IMR-90 (cell line): ENCODE measurements at regions not wholly inside any gene's neighbourhood (a gene's known extent, or its start where the extent isn't known, plus 50 kb on each side); places are given as distances from the start of the nearest gene placed in this dataset.

Experiments used
- ATAC-seq: fragments of 200-7000 bp; cut with Tn5 transposase; 2 replicates; pipeline ENCODE4 v1.9.1; 2020; ENCODE audit warnings: low read depth, mild to moderate bottlenecking, moderate library complexity
- BruUV-seq: library from RNA; stranded (reverse); fragments of 400-500 nt; replicated peaks from 2 replicates; lab custom pipeline; 2021; lab: Mats Ljungman, UMichigan
- CTCF ChIA-PET: fragments of 300-600 bp; formaldehyde crosslinking; extraction: SDS; loops from one replicate; lab custom pipeline; 2021; ENCODE audit warnings: antibody characterized with exemption; lab: Yijun Ruan, JAX
- POLR2A ChIA-PET: fragments of 300-600 bp; sonication (Branson Sonifier 250); formaldehyde crosslinking; loops from one replicate; lab custom pipeline; 2022; ENCODE audit warnings: antibody characterized with exemption; ENCODE audit not compliant: unreplicated experiment; lab: Charles Lee
- DNase-seq: peaks from one replicate; pipeline ENCODE4 v3.0.0; 2013
- H2AFZ ChIP-seq: replicated peaks from 2 replicates; pipeline ENCODE3; 2013; ENCODE audit warnings: low read length, mild to moderate bottlenecking; ENCODE audit not compliant: poor library complexity
- H2AK5ac ChIP-seq: 2 replicates; pipeline ENCODE4 v1.6.1; 2013; ENCODE audit warnings: low read depth, low read length, inconsistent platforms
- H2AK9ac ChIP-seq: replicated peaks from 2 replicates; pipeline ENCODE3; 2013; ENCODE audit warnings: mild to moderate bottlenecking, low read depth, low read length, moderate library complexity; ENCODE audit not compliant: poor library complexity
- H2BK120ac ChIP-seq: 2 replicates; pipeline ENCODE4 v1.6.1; 2013; ENCODE audit warnings: low read depth, low read length, inconsistent platforms
- H2BK15ac ChIP-seq: 3 replicates; pipeline ENCODE4 v1.6.1; 2013; ENCODE audit warnings: low read depth, low read length, inconsistent platforms
- H2BK20ac ChIP-seq: 2 replicates; pipeline ENCODE4 v1.6.1; 2013; ENCODE audit warnings: low read depth, mild to moderate bottlenecking, inconsistent platforms, low read length, moderate library complexity
- H2BK5ac ChIP-seq: 2 replicates; pipeline ENCODE4 v1.6.1; 2013; ENCODE audit warnings: mild to moderate bottlenecking, low read depth, low read length, inconsistent platforms; ENCODE audit not compliant: poor library complexity, severe bottlenecking
- H3K14ac ChIP-seq: replicated peaks from 2 replicates; pipeline ENCODE4 v1.6.1; 2013; ENCODE audit warnings: low read depth, low read length, inconsistent platforms
- H3K18ac ChIP-seq: 2 replicates; pipeline ENCODE4 v1.6.1; 2013; ENCODE audit warnings: low read depth, low read length, control low read depth
- H3K23ac ChIP-seq: 2 replicates; pipeline ENCODE4 v1.6.1; 2013; ENCODE audit warnings: low read depth, low read length, inconsistent platforms
- H3K27ac ChIP-seq: 2 replicates; pipeline ENCODE4 v1.5.1; 2013; ENCODE audit warnings: mild to moderate bottlenecking, control low read depth, low read length; ENCODE audit not compliant: insufficient read depth
- H3K27me3 ChIP-seq: 2 replicates; pipeline ENCODE4 v1.6.1; 2013; ENCODE audit warnings: low read length; ENCODE audit not compliant: control insufficient read depth, insufficient read depth
- H3K36me3 ChIP-seq: 2 replicates; pipeline ENCODE4 v1.6.1; 2013; ENCODE audit warnings: low read length, mixed read lengths; ENCODE audit not compliant: control insufficient read depth, insufficient read depth
- H3K4ac ChIP-seq: 2 replicates; pipeline ENCODE4 v1.6.1; 2013; ENCODE audit warnings: low read depth, low read length, inconsistent platforms
- H3K4me1 ChIP-seq: 2 replicates; pipeline ENCODE4 v1.6.1; 2013; ENCODE audit warnings: low read length, mixed read lengths; ENCODE audit not compliant: control insufficient read depth, insufficient read depth
- H3K4me2 ChIP-seq: 2 replicates; pipeline ENCODE4 v1.6.1; 2013; ENCODE audit warnings: low read depth, mild to moderate bottlenecking, control low read depth, low read length, moderate library complexity
- H3K4me3 ChIP-seq: 2 replicates; pipeline ENCODE4 v1.5.1; 2013; ENCODE audit warnings: low read depth, mild to moderate bottlenecking, control low read depth, low read length, moderate library complexity; ENCODE audit not compliant: insufficient read depth
- H3K56ac ChIP-seq: 2 replicates; pipeline ENCODE4 v1.6.1; 2013; ENCODE audit warnings: low read length, inconsistent platforms; ENCODE audit not compliant: insufficient read depth; ENCODE audit errors: extremely low read depth
- H3K79me1 ChIP-seq, 2 experiments: 2 replicates each; pipeline ENCODE4 v1.6.1; 2013; ENCODE audit warnings: low read length in 2 of 2, inconsistent platforms in 1 of 2, low read depth in 1 of 2
- H3K9ac ChIP-seq: 2 replicates; pipeline ENCODE4 v1.6.1; 2013; ENCODE audit warnings: low read depth, low read length, control low read depth
- H3K9me1 ChIP-seq: 2 replicates; pipeline ENCODE4 v1.6.1; 2013; ENCODE audit warnings: low read length, inconsistent platforms; ENCODE audit not compliant: insufficient read depth
- H3K9me3 ChIP-seq: 2 replicates; pipeline ENCODE4 v1.6.1; 2013; ENCODE audit warnings: low read length; ENCODE audit not compliant: control insufficient read depth, insufficient read depth
- H4K20me1 ChIP-seq: 2 replicates; pipeline ENCODE4 v1.6.1; 2013; ENCODE audit warnings: low read length, inconsistent platforms; ENCODE audit not compliant: insufficient read depth
- H4K5ac ChIP-seq: 2 replicates; pipeline ENCODE4 v1.6.1; 2013; ENCODE audit warnings: mild to moderate bottlenecking, low read depth, low read length, control low read depth
- H4K8ac ChIP-seq, 2 experiments: 2 replicates each; pipeline ENCODE4 v1.6.1; 2013; ENCODE audit warnings: low read depth in 2 of 2, low read length in 2 of 2, control low read depth in 1 of 2, inconsistent platforms in 1 of 2
- H4K91ac ChIP-seq: 2 replicates; pipeline ENCODE4 v1.6.1; 2013; ENCODE audit warnings: low read depth, low read length, inconsistent platforms; ENCODE audit not compliant: insufficient read depth
- BHLHE40 ChIP-seq: fragments of 150-350 bp; IDR thresholded peaks from 2 replicates; pipeline ENCODE4 v1.6.1; 2016; ENCODE audit warnings: mild to moderate bottlenecking, low read depth, low read length
- FOS ChIP-seq: fragments of 150-350 bp; IDR thresholded peaks from 2 replicates; pipeline ENCODE4 v1.6.1; 2016; ENCODE audit warnings: low read depth, low read length
- MAFK ChIP-seq: IDR thresholded peaks from 2 replicates; pipeline ENCODE4 v1.6.1; 2012; ENCODE audit warnings: low read depth, low read length, improper control_type of control experiment
- MXI1 ChIP-seq: IDR thresholded peaks from 2 replicates; pipeline ENCODE4 v1.6.1; 2012; ENCODE audit warnings: low read depth, mild to moderate bottlenecking, low read length, moderate library complexity, borderline replicate concordance
- WGBS, 2 experiments: methylation state at CpG; one replicate each; pipeline versions ENCODE4 v1.1.5 to v1.1.7; 2013; ENCODE audit warnings: missing lambda C conversion rate in 2 of 2; ENCODE audit not compliant: insufficient read length in 1 of 2; ENCODE audit errors: extremely low coverage in 2 of 2; 5-methylcytosine and 5-hydroxymethylcytosine counted together
- dilution Hi-C: fragments of 300-500 bp; cut with HindIII; formaldehyde crosslinking; loops from one replicate; pipeline ENCODE4 v1.14.3; 2018; ENCODE audit warnings: low sequenced_read_pairs; ENCODE audit not compliant: unreplicated experiment
- in situ Hi-C: fragments of 300-500 bp; cut with MboI; formaldehyde crosslinking; loops from 3 replicates; pipeline ENCODE4 v1.14.3; 2019; ENCODE audit warnings: low sequenced_read_pairs, inconsistent platforms, mixed read lengths
- intact Hi-C: fragments of 100-400 bp; cut with micrococcal nuclease; formaldehyde crosslinking; loops from 2 replicates; pipeline ENCODE4 v1.10.0; 2022
- TF ChIP-seq, protein P1 (sequence below): fragments of 150-350 bp; IDR thresholded peaks from 2 replicates; pipeline ENCODE4 v1.6.1; 2016; ENCODE audit warnings: low read depth, mild to moderate bottlenecking, low read length, moderate library complexity, borderline replicate concordance

GRCh38 chr6:141203902-141204575 is 928.7 kb upstream of the GJE1 start:
- Histone ChIP-seq H3K9ac (no peak overlapping the region), H3K4ac (no peak overlapping the region), H3K36me3 (no peaks in the 10 kb centered on the region), H3K9me1 (peaks cover 7% of the 10 kb centered on the region), H3K4me1 (no peaks in the 10 kb centered on the region; the same call in 1 of the 2 replicates), H2BK15ac (no peak overlapping the region), H3K4me2 (peak overlapping the region; percentile 36; the same call in 1 of the 2 replicates), H2AK5ac (no peak overlapping the region), H2BK20ac (peak overlapping the region; percentile 59; the same call in 1 of the 2 replicates), H3K14ac (no peak overlapping the region; the same call in 1 of the 2 replicates), H2AK9ac (no peak overlapping the region), H2BK120ac (no peak overlapping the region), H3K4me3 (no peak overlapping the region), H2BK5ac (peak overlapping the region; percentile 42), H3K9me3 (peaks cover 2% of the 10 kb centered on the region; the same call in 1 of the 2 replicates), H3K79me1 (no peaks in the 10 kb centered on the region), H3K56ac (no peak overlapping the region), H3K27me3 (no peaks in the 10 kb centered on the region), H3K18ac (no peak overlapping the region), H4K8ac (no peak overlapping the region), H4K91ac (no peak overlapping the region), H2AFZ (no peak overlapping the region), H4K5ac (no peak overlapping the region), H3K23ac (no peak overlapping the region), H3K27ac (no peak overlapping the region), H4K20me1 (no peaks in the 10 kb centered on the region)
- in situ Hi-C loops (no loop called here), dilution Hi-C loops (no loop called here), intact Hi-C loops (no loop called here)
- ChIA-PET CTCF (interaction anchor here (1.6 kb wide), 1 partner anchor 10 kb away, joined by 3 read pairs; no protein-coding TSS in a partner anchor), POLR2A (no interaction called here)
- ATAC-seq (peak; percentile 85), DNase-seq (peak; percentile 95)
- 0 out of 2 replicates have a peak, but pooled peaks have one; percentile 19 for TF ChIP-seq BHLHE40
- TF ChIP-seq MAFK: peak; percentile 96
- peak; percentile 71; the same call in 1 of the 2 replicates for TF ChIP-seq FOS
- no peak for TF ChIP-seq MXI1
- TF ChIP-seq, protein P1, sequence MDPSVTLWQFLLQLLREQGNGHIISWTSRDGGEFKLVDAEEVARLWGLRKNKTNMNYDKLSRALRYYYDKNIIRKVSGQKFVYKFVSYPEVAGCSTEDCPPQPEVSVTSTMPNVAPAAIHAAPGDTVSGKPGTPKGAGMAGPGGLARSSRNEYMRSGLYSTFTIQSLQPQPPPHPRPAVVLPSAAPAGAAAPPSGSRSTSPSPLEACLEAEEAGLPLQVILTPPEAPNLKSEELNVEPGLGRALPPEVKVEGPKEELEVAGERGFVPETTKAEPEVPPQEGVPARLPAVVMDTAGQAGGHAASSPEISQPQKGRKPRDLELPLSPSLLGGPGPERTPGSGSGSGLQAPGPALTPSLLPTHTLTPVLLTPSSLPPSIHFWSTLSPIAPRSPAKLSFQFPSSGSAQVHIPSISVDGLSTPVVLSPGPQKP: no peak
- BruUV-seq: no TSS peak
- WGBS, 2 experiments: no CpG with 5 or more reads among the region's 4 CpGs
